Progenitor cell of endocrine pancreas (in vitro differentiated cells): ENCODE measurements at regions not wholly inside any gene's neighbourhood (a gene's known extent, or its start where the extent isn't known, plus 50 kb on each side); places are given as distances from the start of the nearest gene placed in this dataset.

Experiments used
- DNase-seq: peaks from one replicate; pipeline ENCODE4 v3.0.0; 2021; ENCODE audit warnings: low spot score; ENCODE audit not compliant: unreplicated experiment
- H3K27ac Mint-ChIP-seq: 2 replicates; pipeline ENCODE4 v1.8.0; 2021; ENCODE audit warnings: mild to moderate bottlenecking, moderate library complexity, mixed read lengths
- H3K27me3 Mint-ChIP-seq: 2 replicates; pipeline ENCODE4 v1.8.0; 2021; ENCODE audit warnings: mixed read lengths
- H3K36me3 Mint-ChIP-seq: 2 replicates; pipeline ENCODE4 v1.8.0; 2022; ENCODE audit warnings: mixed read lengths; ENCODE audit not compliant: insufficient read depth
- H3K4me1 Mint-ChIP-seq: 2 replicates; pipeline ENCODE4 v1.8.0; 2021; ENCODE audit warnings: low read depth, mixed read lengths
- H3K4me3 Mint-ChIP-seq: 2 replicates; pipeline ENCODE4 v1.8.0; 2021; ENCODE audit warnings: low read depth, mild to moderate bottlenecking, moderate library complexity, mixed read lengths
- H3K9me3 Mint-ChIP-seq: 2 replicates; pipeline ENCODE4 v1.8.0; 2021; ENCODE audit warnings: low read depth, mixed read lengths
- TF ChIP-seq, protein P1 (sequence below): fragments of 200-600 bp; sonication (generic); IDR thresholded peaks from one replicate; pipeline ENCODE4 v1.5.0; 2021; ENCODE audit warnings: antibody characterized with exemption, mild to moderate bottlenecking; ENCODE audit not compliant: unreplicated experiment

DNA sequence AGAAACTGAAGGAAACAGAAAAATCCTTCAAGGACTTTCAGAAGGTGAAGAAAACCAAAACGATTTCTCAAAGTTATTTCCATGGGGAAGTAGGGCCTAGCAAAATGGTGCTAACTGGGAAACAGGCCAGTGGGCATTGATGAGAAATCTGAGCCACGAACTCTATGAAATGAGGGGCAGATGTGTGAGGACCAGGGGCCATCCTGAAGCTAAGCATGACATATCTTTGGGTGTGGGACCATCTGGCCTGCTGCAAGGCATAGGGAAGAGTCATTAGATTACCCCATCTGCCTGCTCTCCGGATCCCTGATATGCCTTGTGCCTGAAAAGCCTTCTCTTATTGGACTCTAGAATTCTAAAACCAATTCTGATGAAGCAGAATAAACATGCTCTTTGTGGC lies 143.8 kb downstream of the PALM2AKAP2 start:
- Mint-ChIP-seq H3K4me1 (no peaks in the 10 kb centered on the region), H3K27me3 (peaks cover 6% of the 10 kb centered on the region), H3K4me3 (no peak overlapping the region), H3K9me3 (no peaks in the 10 kb centered on the region), H3K36me3 (no peaks in the 10 kb centered on the region), H3K27ac (no peak overlapping the region)
- DNase-seq: no peak
- TF ChIP-seq, protein P1, sequence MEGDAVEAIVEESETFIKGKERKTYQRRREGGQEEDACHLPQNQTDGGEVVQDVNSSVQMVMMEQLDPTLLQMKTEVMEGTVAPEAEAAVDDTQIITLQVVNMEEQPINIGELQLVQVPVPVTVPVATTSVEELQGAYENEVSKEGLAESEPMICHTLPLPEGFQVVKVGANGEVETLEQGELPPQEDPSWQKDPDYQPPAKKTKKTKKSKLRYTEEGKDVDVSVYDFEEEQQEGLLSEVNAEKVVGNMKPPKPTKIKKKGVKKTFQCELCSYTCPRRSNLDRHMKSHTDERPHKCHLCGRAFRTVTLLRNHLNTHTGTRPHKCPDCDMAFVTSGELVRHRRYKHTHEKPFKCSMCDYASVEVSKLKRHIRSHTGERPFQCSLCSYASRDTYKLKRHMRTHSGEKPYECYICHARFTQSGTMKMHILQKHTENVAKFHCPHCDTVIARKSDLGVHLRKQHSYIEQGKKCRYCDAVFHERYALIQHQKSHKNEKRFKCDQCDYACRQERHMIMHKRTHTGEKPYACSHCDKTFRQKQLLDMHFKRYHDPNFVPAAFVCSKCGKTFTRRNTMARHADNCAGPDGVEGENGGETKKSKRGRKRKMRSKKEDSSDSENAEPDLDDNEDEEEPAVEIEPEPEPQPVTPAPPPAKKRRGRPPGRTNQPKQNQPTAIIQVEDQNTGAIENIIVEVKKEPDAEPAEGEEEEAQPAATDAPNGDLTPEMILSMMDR: no peak

DNA sequence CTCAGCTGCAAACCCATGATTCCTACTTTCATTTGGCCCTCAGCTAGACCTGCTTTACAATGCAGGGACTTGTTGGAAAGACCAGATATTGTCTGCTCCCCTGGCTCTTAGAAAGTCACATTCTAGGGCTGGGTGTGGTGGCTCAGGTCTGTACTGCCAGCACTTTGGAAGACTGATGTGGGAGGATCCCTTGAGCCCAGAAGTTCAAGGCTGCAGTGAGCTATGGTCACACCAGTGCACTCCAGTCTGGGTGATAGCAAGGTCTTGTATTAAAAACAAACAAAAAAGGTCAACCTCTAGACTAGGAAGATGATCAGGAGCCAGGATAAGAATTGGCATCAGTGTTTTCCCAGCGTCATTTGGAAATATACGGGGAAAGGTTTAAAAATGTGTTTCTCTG lies 145.8 kb downstream of the PALM2AKAP2 start:
- DNase-seq: no peak
- TF ChIP-seq, protein P1: no peak
- Mint-ChIP-seq H3K27me3 (peaks cover 9% of the 10 kb centered on the region), H3K27ac (no peak overlapping the region), H3K4me1 (no peaks in the 10 kb centered on the region), H3K4me3 (no peak overlapping the region), H3K36me3 (no peaks in the 10 kb centered on the region), H3K9me3 (no peaks in the 10 kb centered on the region)

DNA sequence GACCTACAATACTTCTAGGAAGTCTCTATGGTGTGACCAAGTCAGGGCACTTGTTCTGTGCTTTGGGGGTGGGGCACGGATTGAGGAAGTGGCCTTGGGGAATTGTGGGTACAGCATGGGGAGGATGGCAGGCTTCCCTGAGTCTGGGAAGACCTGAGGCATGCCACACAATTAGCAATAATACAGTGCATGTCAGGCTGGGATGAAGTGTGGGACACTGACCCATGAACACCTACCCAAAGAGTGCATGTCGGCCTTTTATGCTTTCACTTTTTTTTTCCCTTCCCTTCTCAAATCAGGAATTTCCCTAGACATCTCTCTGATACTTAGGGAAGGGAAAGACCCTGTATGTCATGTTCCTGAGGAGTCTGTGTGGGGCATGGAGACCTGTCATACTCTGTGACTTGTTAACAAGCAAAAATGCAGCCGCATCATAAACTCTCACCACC lies 146.4 kb downstream of the PALM2AKAP2 start:
- H3K4me1 Mint-ChIP-seq: no peaks in the 10 kb centered on the region
- TF ChIP-seq, protein P1: no peak
- no peaks in the 10 kb centered on the region for H3K9me3 Mint-ChIP-seq
- no peaks in the 10 kb centered on the region for H3K36me3 Mint-ChIP-seq
- H3K27me3 Mint-ChIP-seq: peaks cover 10% of the 10 kb centered on the region
- DNase-seq: no peak
- no peak overlapping the region for H3K27ac Mint-ChIP-seq
- H3K4me3 Mint-ChIP-seq: no peak overlapping the region

DNA sequence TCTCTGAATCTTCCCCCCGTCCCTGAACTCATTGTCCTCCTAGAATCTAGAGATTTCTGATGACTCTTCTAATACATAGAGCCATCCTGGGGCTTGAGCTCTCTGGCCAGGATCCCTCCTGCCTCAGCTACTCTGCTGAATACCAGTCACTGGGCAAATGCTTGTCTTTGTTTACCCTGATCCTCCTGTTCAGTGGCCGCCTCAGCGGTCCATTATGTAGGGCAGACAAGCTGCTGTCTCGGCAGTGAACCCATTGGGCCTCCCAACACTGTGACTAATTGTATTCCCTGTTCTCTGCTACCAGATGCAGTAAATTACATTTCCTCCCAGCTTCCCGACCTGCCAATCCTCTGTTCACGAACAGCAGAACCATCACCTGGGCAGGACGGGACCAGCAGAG lies 151.6 kb downstream of the PALM2AKAP2 start:
- no peak for DNase-seq
- Mint-ChIP-seq H3K4me1 (no peaks in the 10 kb centered on the region), H3K27me3 (peaks cover 8% of the 10 kb centered on the region), H3K9me3 (no peaks in the 10 kb centered on the region), H3K4me3 (no peak overlapping the region), H3K27ac (no peak overlapping the region), H3K36me3 (no peaks in the 10 kb centered on the region)
- TF ChIP-seq, protein P1: no peak

DNA sequence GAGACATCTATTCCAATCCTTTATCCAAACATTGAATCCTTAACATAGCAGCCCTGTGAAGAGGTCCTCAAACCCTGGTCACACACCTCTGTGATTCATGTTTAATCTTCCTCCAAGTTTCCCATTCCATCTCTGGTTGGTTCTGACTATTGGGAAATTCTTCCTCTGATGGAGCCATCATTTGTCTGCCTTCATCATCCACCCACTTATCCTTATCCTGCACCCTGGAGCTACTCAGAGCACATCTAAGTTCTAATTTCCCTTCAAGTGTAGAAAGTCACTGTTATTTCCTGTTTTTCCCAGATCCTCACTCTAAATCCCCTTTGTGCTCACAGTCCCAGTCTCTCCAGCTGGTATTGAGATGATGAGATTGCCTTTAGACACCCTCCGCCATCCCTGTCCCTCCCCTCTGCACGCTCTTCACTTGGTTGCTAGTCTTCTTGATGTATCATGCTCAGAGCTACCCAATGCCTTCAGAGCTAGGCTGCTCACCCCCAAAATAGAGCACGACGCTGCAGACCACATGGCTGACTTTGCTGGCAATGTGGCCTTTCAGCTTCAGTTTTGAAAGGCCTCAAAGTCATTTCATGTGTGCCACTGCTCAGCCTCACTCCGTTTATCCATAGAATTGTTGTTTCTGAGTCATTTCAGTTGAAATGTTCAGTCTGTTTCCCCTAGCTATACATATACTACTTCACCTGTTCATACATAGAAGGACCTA lies 154.3 kb downstream of the PALM2AKAP2 start:
- no peak overlapping the region for H3K4me3 Mint-ChIP-seq
- H3K4me1 Mint-ChIP-seq: no peaks in the 10 kb centered on the region
- peaks cover 12% of the 10 kb centered on the region for H3K27me3 Mint-ChIP-seq
- H3K27ac Mint-ChIP-seq: no peak overlapping the region
- no peak for DNase-seq
- TF ChIP-seq, protein P1: no peak
- no peaks in the 10 kb centered on the region for H3K36me3 Mint-ChIP-seq
- H3K9me3 Mint-ChIP-seq: no peaks in the 10 kb centered on the region
